ENCODE measurements at regions not wholly inside any gene's neighbourhood (a gene's known extent, or its start where the extent isn't known, plus 50 kb on each side); places are given as distances from the start of the nearest gene placed in this dataset.

DNA sequence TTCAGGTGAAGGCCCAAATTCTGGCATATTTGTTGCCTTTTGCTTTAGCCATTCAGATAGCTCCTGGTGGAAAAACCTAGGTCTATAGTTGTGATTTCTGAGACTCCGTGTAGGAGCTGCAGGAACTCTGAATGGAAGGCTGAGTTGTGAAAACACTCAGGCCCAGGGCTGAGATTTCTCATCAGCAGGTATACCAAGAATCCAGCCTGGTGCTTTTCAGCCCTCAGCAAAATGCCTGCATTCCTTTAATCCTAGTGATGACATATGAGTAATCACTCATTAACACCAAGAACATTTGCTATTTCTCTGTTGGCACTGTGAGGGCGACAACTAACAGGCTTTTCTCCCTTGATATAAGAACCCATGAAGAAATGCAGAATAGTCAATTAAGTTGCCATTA, 546.1 kb upstream of the MAN1A1 start:
- CTCF ChIA-PET (ENCODE audit: low intra/inter-chr PET ratio, low total read pairs), result no interaction called here
- Histone ChIP-seq H3K9me3 (ENCODE audit: low read length) (no peaks in the 10 kb centered on the region), H3K79me2 (ENCODE audit: insufficient read depth, low read length) (no peaks in the 10 kb centered on the region), H3K27ac (ENCODE audit: extremely low read length, insufficient read depth, low read length) (no peak overlapping the region), H4K20me1 (ENCODE audit: insufficient read depth, low read length) (no peaks in the 10 kb centered on the region), H3K27me3 (ENCODE audit: control insufficient read depth in 1 of 2, insufficient read depth in 2 of 2, low read length in 2 of 2) (no peaks in the 10 kb centered on the region), H3K4me3 (replicated peaks in 1 of 3; ENCODE audit: insufficient read depth in 1 of 3, low read depth in 2 of 3, low read length in 3 of 3) (no peak overlapping the region), H3K4me2 (ENCODE audit: low read depth, low read length) (no peak overlapping the region), H3K36me3 (replicated peaks in 1 of 2; ENCODE audit: control insufficient read depth in 1 of 2, insufficient read depth in 2 of 2, low read length in 2 of 2) (no peaks in the 10 kb centered on the region), H3K9ac (ENCODE audit: insufficient read depth, low read depth, low read length) (no peak overlapping the region), H3K4me1 (ENCODE audit: insufficient read depth, low read length) (no peaks in the 10 kb centered on the region), H2AFZ (ENCODE audit: low read length) (no peak overlapping the region)
- in situ Hi-C loops (cut with HindIII; ENCODE audit: extremely low pct_ligation_motif_present, low pct_unique_long_range_greater_than_20kb), result no loop called here
- BruUV-seq (replicated peaks), result no TSS peak
- TF ChIP-seq ZNF354B (CRISPR knock-in tag; IDR thresholded peaks at IDR 0.05) (no peak), KAT7 (CRISPR knock-in tag; IDR thresholded peaks at IDR 0.05; ENCODE audit: borderline replicate concordance) (no peak), ZNF382 (CRISPR knock-in tag; IDR thresholded peaks at IDR 0.05; ENCODE audit: borderline replicate concordance) (no peak), ZNF407 (CRISPR knock-in tag; IDR thresholded peaks at IDR 0.05; ENCODE audit: not compliant biosample characterization) (no peak), ZNF639 (CRISPR knock-in tag; conservative IDR thresholded peaks at IDR 0.05) (no peak), ELF4 (CRISPR knock-in tag; IDR thresholded peaks at IDR 0.05; ENCODE audit: borderline replicate concordance) (no peak), RXRB (CRISPR knock-in tag; IDR thresholded peaks at IDR 0.05; ENCODE audit: borderline replicate concordance) (no peak), ONECUT2 (CRISPR knock-in tag; IDR thresholded peaks at IDR 0.05) (no peak), ZNF121 (CRISPR knock-in tag; IDR thresholded peaks at IDR 0.05) (no peak), ZNF747 (CRISPR knock-in tag; IDR thresholded peaks at IDR 0.05; ENCODE audit: borderline replicate concordance) (no peak)
- TF ChIP-seq, protein P1, sequence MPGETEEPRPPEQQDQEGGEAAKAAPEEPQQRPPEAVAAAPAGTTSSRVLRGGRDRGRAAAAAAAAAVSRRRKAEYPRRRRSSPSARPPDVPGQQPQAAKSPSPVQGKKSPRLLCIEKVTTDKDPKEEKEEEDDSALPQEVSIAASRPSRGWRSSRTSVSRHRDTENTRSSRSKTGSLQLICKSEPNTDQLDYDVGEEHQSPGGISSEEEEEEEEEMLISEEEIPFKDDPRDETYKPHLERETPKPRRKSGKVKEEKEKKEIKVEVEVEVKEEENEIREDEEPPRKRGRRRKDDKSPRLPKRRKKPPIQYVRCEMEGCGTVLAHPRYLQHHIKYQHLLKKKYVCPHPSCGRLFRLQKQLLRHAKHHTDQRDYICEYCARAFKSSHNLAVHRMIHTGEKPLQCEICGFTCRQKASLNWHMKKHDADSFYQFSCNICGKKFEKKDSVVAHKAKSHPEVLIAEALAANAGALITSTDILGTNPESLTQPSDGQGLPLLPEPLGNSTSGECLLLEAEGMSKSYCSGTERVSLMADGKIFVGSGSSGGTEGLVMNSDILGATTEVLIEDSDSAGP (CRISPR knock-in tag; IDR thresholded peaks at IDR 0.05; ENCODE audit: borderline replicate concordance), result no peak
- POLR2A ChIA-PET, result no interaction called here
- no peak for ATAC-seq
- WGBS (ENCODE audit: low lambda C conversion rate), result 0% methylated on average over 2 of the region's 2 CpGs
- no peak for DNase-seq (ENCODE audit: low spot score)
- intact Hi-C loops (cut with micrococcal nuclease; ENCODE audit: unreplicated experiment), result no loop called here
- no peak for FAIRE-seq
